Keratinocyte (primary cell): ENCODE measurements at regions not wholly inside any gene's neighbourhood (a gene's known extent, or its start where the extent isn't known, plus 50 kb on each side); places are given as distances from the start of the nearest gene placed in this dataset.

Experiments used
- DNase-seq: peaks from one replicate; pipeline ENCODE4 v3.0.0-alpha.2; 2011; ENCODE audit warnings: low read depth, missing footprints, low spot score
- FAIRE-seq: peaks from 2 replicates; lab custom pipeline; 2011; peaks lifted over from hg19 to GRCh38; lab: Jason Lieb, UNC
- H2AFZ ChIP-seq: 2 replicates; pipeline ENCODE4 v1.6.0; 2012; ENCODE audit warnings: low read length, control low read depth, inconsistent platforms; ENCODE audit not compliant: control insufficient read depth
- H3K27ac ChIP-seq: 2 replicates; pipeline ENCODE4 v1.5.1; 2011; ENCODE audit warnings: low read length; ENCODE audit not compliant: control insufficient read depth, insufficient read depth
- H3K27me3 ChIP-seq: 3 replicates; pipeline ENCODE4 v1.6.0; 2011; ENCODE audit warnings: low read length; ENCODE audit not compliant: control insufficient read depth, insufficient read depth; ENCODE audit errors: extremely low read depth
- H3K36me3 ChIP-seq, 2 experiments: 2 replicates in 1 of 2; 3 replicates in 1 of 2; pipeline ENCODE4 v1.5.1; 2011; ENCODE audit warnings: low read length in 2 of 2, mild to moderate bottlenecking in 1 of 2; ENCODE audit not compliant: control insufficient read depth in 2 of 2, insufficient read depth in 2 of 2; ENCODE audit errors: extremely low read depth in 1 of 2
- H3K4me1 ChIP-seq: 3 replicates; pipeline ENCODE4 v1.5.1; 2011; ENCODE audit warnings: low read length; ENCODE audit not compliant: control insufficient read depth, insufficient read depth; ENCODE audit errors: extremely low read depth
- H3K4me2 ChIP-seq: 3 replicates; pipeline ENCODE4 v1.6.0; 2011; ENCODE audit warnings: low read depth, low read length; ENCODE audit not compliant: control insufficient read depth, insufficient read depth; ENCODE audit errors: extremely low read depth
- H3K4me3 ChIP-seq, 3 experiments: fragments of 200-600 bp in 1 of 3; sonication (generic) in 1 of 3; 2 replicates in 2 of 3; 3 replicates in 1 of 3; pipeline ENCODE4 v1.5.1; 2011 to 2016; ENCODE audit warnings: low read length in 3 of 3, mild to moderate bottlenecking in 3 of 3, control low read depth in 2 of 3, inconsistent platforms in 1 of 3, low read depth in 1 of 3, mixed read lengths in 1 of 3, mixed run types in 1 of 3, moderate library complexity in 1 of 3; ENCODE audit not compliant: control insufficient read depth in 2 of 3, insufficient read depth in 2 of 3; ENCODE audit errors: extremely low read depth in 1 of 3
- H3K79me2 ChIP-seq: 2 replicates; pipeline ENCODE4 v1.6.0; 2012; ENCODE audit warnings: low read length; ENCODE audit not compliant: control insufficient read depth, insufficient read depth
- H3K9ac ChIP-seq: 3 replicates; pipeline ENCODE4 v1.6.0; 2011; ENCODE audit warnings: low read length; ENCODE audit not compliant: control insufficient read depth, insufficient read depth; ENCODE audit errors: extremely low read depth
- H3K9me1 ChIP-seq: 3 replicates; pipeline ENCODE4 v1.6.0; 2011; ENCODE audit warnings: low read length; ENCODE audit not compliant: control insufficient read depth, insufficient read depth; ENCODE audit errors: extremely low read depth
- H3K9me3 ChIP-seq: 2 replicates; pipeline ENCODE4 v1.5.1; 2012; ENCODE audit warnings: low read depth, low read length; ENCODE audit not compliant: control insufficient read depth
- H4K20me1 ChIP-seq: 3 replicates; pipeline ENCODE4 v1.6.0; 2011; ENCODE audit warnings: low read length; ENCODE audit not compliant: control insufficient read depth, insufficient read depth; ENCODE audit errors: extremely low read depth
- CTCF ChIP-seq, 3 experiments: IDR thresholded peaks in 1 of 3; conservative IDR thresholded peaks in 1 of 3; optimal IDR thresholded peaks in 1 of 3; 2 replicates in 2 of 3; 3 replicates in 1 of 3; pipeline versions ENCODE3 to v1.5.1; 2011; ENCODE audit warnings: low read length in 3 of 3, mild to moderate bottlenecking in 3 of 3, moderate library complexity in 2 of 3, control low read depth in 1 of 3, inconsistent platforms in 1 of 3; ENCODE audit not compliant: insufficient read depth in 2 of 3; ENCODE audit errors: extremely low read depth in 1 of 3
- EZH2 ChIP-seq: IDR thresholded peaks from one replicate; pipeline ENCODE4 v1.6.1; 2012; ENCODE audit warnings: inconsistent platforms, mild to moderate bottlenecking, low read length, moderate library complexity
- dilution Hi-C: fragments of 300-500 bp; cut with MboI; formaldehyde crosslinking; loops from one replicate; pipeline ENCODE4 v1.7.0; 2020; ENCODE audit warnings: low sequenced_read_pairs; ENCODE audit not compliant: extremely low pct_ligation_motif_present

GRCh38 chr4:58658701-58659100, 1548.5 kb upstream of the IGFBP7 start:
- H3K9me1 ChIP-seq = no peaks in the 10 kb centered on the region
- dilution Hi-C loops = no loop called here
- H3K27ac ChIP-seq = no peak overlapping the region
- no peak overlapping the region for H3K4me3 ChIP-seq
- TF ChIP-seq EZH2 (no peak), CTCF (optimal IDR thresholded peaks at IDR 0.05 in 1 of 3, IDR thresholded peaks at IDR 0.05 in 1 of 3, conservative IDR thresholded peaks at IDR 0.05 in 1 of 3; ENCODE audit: extremely low read depth in 1 of 3, insufficient read depth in 2 of 3, low read length in 3 of 3) (no peak)
- H4K20me1 ChIP-seq = no peaks in the 10 kb centered on the region
- no peak overlapping the region for H3K4me2 ChIP-seq
- no peak overlapping the region for H3K9ac ChIP-seq
- no peaks in the 10 kb centered on the region for H3K27me3 ChIP-seq
- no peaks in the 10 kb centered on the region for H3K9me3 ChIP-seq
- no peaks in the 10 kb centered on the region for H3K79me2 ChIP-seq
- no peaks in the 10 kb centered on the region for H3K4me1 ChIP-seq
- H3K36me3 ChIP-seq = no peaks in the 10 kb centered on the region
- no peak for DNase-seq
- no peak overlapping the region for H2AFZ ChIP-seq
- FAIRE-seq = no peak

- TF ChIP-seq EZH2 (no peak), CTCF (optimal IDR thresholded peaks at IDR 0.05 in 1 of 3, IDR thresholded peaks at IDR 0.05 in 1 of 3, conservative IDR thresholded peaks at IDR 0.05 in 1 of 3; ENCODE audit: extremely low read depth in 1 of 3, insufficient read depth in 2 of 3, low read length in 3 of 3) (no peak)
- FAIRE-seq = no peak
- Histone ChIP-seq H3K27ac (no peak overlapping the region), H3K79me2 (no peaks in the 10 kb centered on the region), H3K9ac (no peak overlapping the region), H2AFZ (no peak overlapping the region), H3K4me1 (no peaks in the 10 kb centered on the region), H3K27me3 (no peaks in the 10 kb centered on the region), H3K4me3 (no peak overlapping the region), H3K4me2 (no peak overlapping the region), H3K9me3 (no peaks in the 10 kb centered on the region), H3K36me3 (no peaks in the 10 kb centered on the region), H3K9me1 (no peaks in the 10 kb centered on the region), H4K20me1 (no peaks in the 10 kb centered on the region)
- dilution Hi-C loops = no loop called here
- DNase-seq = no peak
These were observed 1543.1 kb upstream of the IGFBP7 start for GRCh38 chr4:58653251-58653650.
